Activated gamma-delta T cell treated with anti-CD3 and anti-CD28 coated beads, Interleukin-2, amount 50 U/mL, for 16 hours (primary cell): ENCODE measurements at regions not wholly inside any gene's neighbourhood (a gene's known extent, or its start where the extent isn't known, plus 50 kb on each side); places are given as distances from the start of the nearest gene placed in this dataset.

ENCODE experiments used
- DNase-seq: peaks from one replicate; pipeline ENCODE4 v3.0.0-alpha.2; 2020; ENCODE audit warnings: low read depth

GRCh38 chr7:116145245-116145852 lies 65.0 kb upstream of the TES start:
- DNase-seq, result no peak

- DNase-seq, result no peak
These were observed 62.2 kb upstream of the TES start for GRCh38 chr7:116148108-116148507.

- DNase-seq, result no peak
These were observed 61.7 kb upstream of the TES start for GRCh38 chr7:116148626-116149025.

- no peak for DNase-seq
These were observed 59.8 kb upstream of the TES start for GRCh38 chr7:116150588-116150987.

GRCh38 chr7:116152276-116152675 lies 58.1 kb upstream of the TES start:
- no peak for DNase-seq

GRCh38 chr7:116153050-116153449 lies 57.3 kb upstream of the TES start:
- no peak for DNase-seq

GRCh38 chr7:116159711-116160110 lies 50.6 kb upstream of the TES start:
- no peak for DNase-seq
